ENCODE measurements at regions not wholly inside any gene's neighbourhood (a gene's known extent, or its start where the extent isn't known, plus 50 kb on each side); places are given as distances from the start of the nearest gene placed in this dataset.

GRCh38 chr1:214739621-214740238 is 136.7 kb downstream of the CENPF start:
- TF ChIP-seq POLR2AphosphoS5 (IDR thresholded peaks at IDR 0.05; ENCODE audit: low read depth, low read length) (no peak), CTCF (IDR thresholded peaks at IDR 0.05) (no peak), EZH2phosphoT487 (IDR thresholded peaks at IDR 0.05; ENCODE audit: borderline replicate concordance, low read depth) (no peak), TAF1 (IDR thresholded peaks at IDR 0.05; ENCODE audit: borderline replicate concordance, low read depth, low read length) (no peak), RAD21 (IDR thresholded peaks at IDR 0.05; ENCODE audit: low read length) (no peak), MXI1 (IDR thresholded peaks at IDR 0.05; ENCODE audit: low read depth, low read length) (no peak), EP300 (IDR thresholded peaks at IDR 0.05; ENCODE audit: borderline replicate concordance in 1 of 2, low read depth in 1 of 2, low read length in 1 of 2) (no peak), ELF1 (IDR thresholded peaks at IDR 0.05) (no peak)

Data from SK-N-SH (cell line).